ENCODE measurements at regions not wholly inside any gene's neighbourhood (a gene's known extent, or its start where the extent isn't known, plus 50 kb on each side); places are given as distances from the start of the nearest gene placed in this dataset.

DNA sequence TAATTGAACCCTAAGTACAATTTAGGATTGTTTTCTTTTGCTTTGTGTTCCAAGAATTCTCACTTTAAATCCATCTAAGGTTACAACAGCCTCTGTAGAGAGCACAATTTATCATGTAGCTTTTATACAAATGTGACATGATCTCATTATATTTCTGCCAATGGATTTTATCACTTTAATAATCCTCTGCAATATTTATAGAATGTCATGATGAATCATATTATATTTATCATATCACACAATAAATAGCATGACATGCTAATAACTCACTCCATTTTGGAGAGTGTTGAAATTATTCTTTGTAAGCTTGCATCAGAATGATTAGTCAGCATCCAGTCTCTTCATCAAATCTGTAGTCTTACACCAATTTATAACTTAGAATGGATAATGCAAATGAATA, 280.6 kb upstream of the ZNF717 start (continued):
- TF ChIP-seq SIX5 (IDR thresholded peaks at IDR 0.05; ENCODE audit: low read depth, low read length, severe bottlenecking), result no peak

DNA sequence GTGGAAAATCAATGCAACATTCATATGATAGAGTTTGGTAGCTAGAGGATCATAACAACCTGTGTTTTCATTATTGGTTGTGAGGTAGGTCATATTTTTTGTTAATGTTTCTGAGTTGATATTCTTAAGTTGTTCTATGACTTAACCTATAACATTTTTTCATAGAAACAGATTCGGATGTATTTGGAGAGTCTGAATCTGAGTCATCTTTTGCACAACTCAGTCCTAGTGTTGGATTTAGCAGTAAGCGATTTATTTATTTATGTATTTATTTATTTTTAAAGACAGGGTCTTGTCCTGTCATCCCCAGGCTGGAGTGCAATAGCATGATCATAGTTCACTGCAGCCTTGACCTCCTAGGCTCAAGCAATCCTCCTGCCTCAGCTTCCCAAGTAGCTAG, 292.8 kb upstream of the ZNF717 start:
- in situ Hi-C loops (cut with MboI), result no loop called here
- Histone ChIP-seq H3K4me1 (ENCODE audit: control insufficient read depth, insufficient read depth, low read length) (no peaks in the 10 kb centered on the region), H3K9me3 (replicated peaks; ENCODE audit: control insufficient read depth, insufficient read depth, low read length) (no peaks in the 10 kb centered on the region), H3K4me2 (ENCODE audit: control insufficient read depth, insufficient read depth) (no peak overlapping the region), H3K36me3 (ENCODE audit: control insufficient read depth in 2 of 2, insufficient read depth in 2 of 2, low read length in 1 of 2) (no peaks in the 10 kb centered on the region), H3K9ac (ENCODE audit: control insufficient read depth, insufficient read depth, low read length) (no peak overlapping the region), H3K79me2 (ENCODE audit: control insufficient read depth, insufficient read depth, low read length) (no peaks in the 10 kb centered on the region), H3K4me3 (no peak overlapping the region), H4K20me1 (ENCODE audit: control insufficient read depth, insufficient read depth) (no peaks in the 10 kb centered on the region), H3K27ac (ENCODE audit: control insufficient read depth, insufficient read depth) (no peak overlapping the region), H3K27me3 (replicated peaks in 1 of 2; ENCODE audit: control insufficient read depth in 2 of 2, insufficient read depth in 2 of 2, low read length in 1 of 2) (no peaks in the 10 kb centered on the region), H2AFZ (ENCODE audit: control insufficient read depth, low read depth, low read length) (no peak overlapping the region)
- no peak for DNase-seq (ENCODE audit: low read depth, low spot score)
- no peak for FAIRE-seq
- 38% methylated on average over 2 of the region's 2 CpGs for WGBS (ENCODE audit: insufficient coverage, insufficient replicate concordance, low lambda C conversion rate, missing lambda C conversion rate)
- ChIA-PET POLR2A (no interaction called here), RAD21 (ENCODE audit: unreplicated experiment) (no interaction called here), SMC1A (ENCODE audit: uncharacterized antibody, unreplicated experiment) (interaction anchor here (1.0 kb wide), 1 partner anchor 11 kb away, joined by 3 read pairs; no protein-coding TSS in a partner anchor), CTCF (interaction anchor here (1.6 kb wide), 1 partner anchor 33 kb away, joined by 3 read pairs; no protein-coding TSS in a partner anchor)
- TF ChIP-seq, protein P1, sequence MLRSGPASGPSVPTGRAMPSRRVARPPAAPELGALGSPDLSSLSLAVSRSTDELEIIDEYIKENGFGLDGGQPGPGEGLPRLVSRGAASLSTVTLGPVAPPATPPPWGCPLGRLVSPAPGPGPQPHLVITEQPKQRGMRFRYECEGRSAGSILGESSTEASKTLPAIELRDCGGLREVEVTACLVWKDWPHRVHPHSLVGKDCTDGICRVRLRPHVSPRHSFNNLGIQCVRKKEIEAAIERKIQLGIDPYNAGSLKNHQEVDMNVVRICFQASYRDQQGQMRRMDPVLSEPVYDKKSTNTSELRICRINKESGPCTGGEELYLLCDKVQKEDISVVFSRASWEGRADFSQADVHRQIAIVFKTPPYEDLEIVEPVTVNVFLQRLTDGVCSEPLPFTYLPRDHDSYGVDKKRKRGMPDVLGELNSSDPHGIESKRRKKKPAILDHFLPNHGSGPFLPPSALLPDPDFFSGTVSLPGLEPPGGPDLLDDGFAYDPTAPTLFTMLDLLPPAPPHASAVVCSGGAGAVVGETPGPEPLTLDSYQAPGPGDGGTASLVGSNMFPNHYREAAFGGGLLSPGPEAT (IDR thresholded peaks at IDR 0.05; ENCODE audit: low read depth), result no peak
- TF ChIP-seq ZNF274 (IDR thresholded peaks at IDR 0.05; ENCODE audit: insufficient read depth, insufficient read length), result no peak
- intact Hi-C loops (cut with micrococcal nuclease; ENCODE audit: unreplicated experiment), result no loop called here
- BruUV-seq (replicated peaks), result no TSS peak
- ATAC-seq, result no peak

DNA sequence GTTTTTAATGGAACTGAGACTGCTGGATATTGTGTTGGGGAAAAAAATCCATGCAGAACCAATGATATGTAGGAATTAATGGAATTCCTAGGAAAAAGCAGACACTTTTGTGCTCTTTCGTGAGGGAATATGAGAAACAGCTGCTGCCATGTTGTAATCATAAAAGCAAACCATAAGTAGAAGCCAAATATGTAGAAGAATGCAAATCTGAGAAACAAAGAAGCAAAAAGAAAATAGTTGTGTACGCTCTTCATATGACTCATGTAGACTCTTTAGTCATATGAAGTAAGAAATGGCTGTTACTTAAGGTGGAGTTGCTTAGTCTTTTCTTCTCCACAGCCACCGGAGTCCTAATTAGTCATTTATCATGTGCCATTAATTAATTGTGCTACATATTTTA, 298.6 kb upstream of the ZNF717 start:
- H3K4me3 ChIP-seq, result no peak overlapping the region
- H3K9me3 ChIP-seq (replicated peaks; ENCODE audit: control insufficient read depth, insufficient read depth, low read length), result no peaks in the 10 kb centered on the region
- H2AFZ ChIP-seq (ENCODE audit: control insufficient read depth, low read depth, low read length), result no peak overlapping the region
- H3K36me3 ChIP-seq (ENCODE audit: control insufficient read depth in 2 of 2, insufficient read depth in 2 of 2, low read length in 1 of 2), result no peaks in the 10 kb centered on the region
- ChIA-PET RAD21 (ENCODE audit: unreplicated experiment) (no interaction called here), POLR2A (no interaction called here), CTCF (no interaction called here), SMC1A (ENCODE audit: uncharacterized antibody, unreplicated experiment) (no interaction called here)
- no TSS peak for BruUV-seq (replicated peaks)
- H3K4me1 ChIP-seq (ENCODE audit: control insufficient read depth, insufficient read depth, low read length), result no peaks in the 10 kb centered on the region
- no peaks in the 10 kb centered on the region for H3K79me2 ChIP-seq (ENCODE audit: control insufficient read depth, insufficient read depth, low read length)
- in situ Hi-C loops (cut with MboI) (no loop called here), intact Hi-C loops (cut with micrococcal nuclease; ENCODE audit: unreplicated experiment) (no loop called here)
- WGBS (ENCODE audit: insufficient coverage, insufficient replicate concordance, low lambda C conversion rate, missing lambda C conversion rate), result 3% methylated on average over 3 of the region's 3 CpGs
- no peak for ATAC-seq
- H3K4me2 ChIP-seq (ENCODE audit: control insufficient read depth, insufficient read depth), result no peak overlapping the region
- H4K20me1 ChIP-seq (ENCODE audit: control insufficient read depth, insufficient read depth), result no peaks in the 10 kb centered on the region
- FAIRE-seq, result no peak
- no peaks in the 10 kb centered on the region for H3K27me3 ChIP-seq (replicated peaks in 1 of 2; ENCODE audit: control insufficient read depth in 2 of 2, insufficient read depth in 2 of 2, low read length in 1 of 2)
- no peak overlapping the region for H3K9ac ChIP-seq (ENCODE audit: control insufficient read depth, insufficient read depth, low read length)
- no peak for DNase-seq (ENCODE audit: low read depth, low spot score)
- no peak overlapping the region for H3K27ac ChIP-seq (ENCODE audit: control insufficient read depth, insufficient read depth)
- no peak for TF ChIP-seq CEBPB (IDR thresholded peaks at IDR 0.05; ENCODE audit: borderline replicate concordance in 1 of 2, low read depth in 2 of 2, low read length in 2 of 2)
- no peak for TF ChIP-seq NR2C1 (IDR thresholded peaks at IDR 0.05)
- TF ChIP-seq CREB1 (IDR thresholded peaks at IDR 0.05; ENCODE audit: low read depth), result no peak
- TF ChIP-seq ZBED1 (IDR thresholded peaks at IDR 0.05; ENCODE audit: borderline replicate concordance), result no peak
- no peak for TF ChIP-seq BHLHE40 (IDR thresholded peaks at IDR 0.05; ENCODE audit: borderline replicate concordance in 1 of 2, low read depth in 2 of 2, low read length in 1 of 2)
- no peak for TF ChIP-seq CBX5 (IDR thresholded peaks at IDR 0.05; ENCODE audit: low read depth)
- TF ChIP-seq FOS (IDR thresholded peaks at IDR 0.05; ENCODE audit: borderline replicate concordance, extremely low read depth, insufficient read length), result no peak
- TF ChIP-seq, protein P2, sequence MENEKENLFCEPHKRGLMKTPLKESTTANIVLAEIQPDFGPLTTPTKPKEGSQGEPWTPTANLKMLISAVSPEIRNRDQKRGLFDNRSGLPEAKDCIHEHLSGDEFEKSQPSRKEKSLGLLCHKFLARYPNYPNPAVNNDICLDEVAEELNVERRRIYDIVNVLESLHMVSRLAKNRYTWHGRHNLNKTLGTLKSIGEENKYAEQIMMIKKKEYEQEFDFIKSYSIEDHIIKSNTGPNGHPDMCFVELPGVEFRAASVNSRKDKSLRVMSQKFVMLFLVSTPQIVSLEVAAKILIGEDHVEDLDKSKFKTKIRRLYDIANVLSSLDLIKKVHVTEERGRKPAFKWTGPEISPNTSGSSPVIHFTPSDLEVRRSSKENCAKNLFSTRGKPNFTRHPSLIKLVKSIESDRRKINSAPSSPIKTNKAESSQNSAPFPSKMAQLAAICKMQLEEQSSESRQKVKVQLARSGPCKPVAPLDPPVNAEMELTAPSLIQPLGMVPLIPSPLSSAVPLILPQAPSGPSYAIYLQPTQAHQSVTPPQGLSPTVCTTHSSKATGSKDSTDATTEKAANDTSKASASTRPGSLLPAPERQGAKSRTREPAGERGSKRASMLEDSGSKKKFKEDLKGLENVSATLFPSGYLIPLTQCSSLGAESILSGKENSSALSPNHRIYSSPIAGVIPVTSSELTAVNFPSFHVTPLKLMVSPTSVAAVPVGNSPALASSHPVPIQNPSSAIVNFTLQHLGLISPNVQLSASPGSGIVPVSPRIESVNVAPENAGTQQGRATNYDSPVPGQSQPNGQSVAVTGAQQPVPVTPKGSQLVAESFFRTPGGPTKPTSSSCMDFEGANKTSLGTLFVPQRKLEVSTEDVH (IDR thresholded peaks at IDR 0.05; ENCODE audit: low read depth, partially characterized antibody), result no peak
- TF ChIP-seq RELA (IDR thresholded peaks at IDR 0.05; ENCODE audit: borderline replicate concordance, partially characterized antibody), result no peak
